Calu3 (cell line): ENCODE measurements at regions not wholly inside any gene's neighbourhood (a gene's known extent, or its start where the extent isn't known, plus 50 kb on each side); places are given as distances from the start of the nearest gene placed in this dataset.

Experiments used
- BruUV-seq: library from RNA; stranded (reverse); fragments of 400-500 nt; replicated peaks from 2 replicates; lab custom pipeline; 2021; lab: Mats Ljungman, UMichigan
- CTCF ChIA-PET: fragments of 300-600 bp; sonication (Branson Sonifier 250); formaldehyde crosslinking; loops from one replicate; lab custom pipeline; 2022; ENCODE audit warnings: antibody characterized with exemption; lab: Charles Lee
- DNase-seq: peaks from one replicate; pipeline ENCODE4 v3.0.0; 2022
- H3K27ac Mint-ChIP-seq: one replicate; pipeline ENCODE4 v1.8.0; 2022; ENCODE audit warnings: mixed read lengths; ENCODE audit not compliant: unreplicated experiment
- H3K27me3 Mint-ChIP-seq: one replicate; pipeline ENCODE4 v1.8.0; 2022; ENCODE audit warnings: mixed read lengths; ENCODE audit not compliant: unreplicated experiment
- H3K36me3 Mint-ChIP-seq: one replicate; pipeline ENCODE4 v1.8.0; 2022; ENCODE audit warnings: mild to moderate bottlenecking, moderate library complexity, mixed read lengths; ENCODE audit not compliant: insufficient read depth, unreplicated experiment
- H3K4me1 Mint-ChIP-seq: one replicate; pipeline ENCODE4 v1.8.0; 2022; ENCODE audit warnings: mild to moderate bottlenecking, low read depth, mixed read lengths; ENCODE audit not compliant: unreplicated experiment
- H3K4me3 Mint-ChIP-seq: one replicate; pipeline ENCODE4 v1.8.0; 2022; ENCODE audit warnings: mild to moderate bottlenecking, low read depth, moderate library complexity, mixed read lengths; ENCODE audit not compliant: unreplicated experiment
- H3K9me3 Mint-ChIP-seq: one replicate; pipeline ENCODE4 v1.8.0; 2022; ENCODE audit warnings: low read depth, mixed read lengths; ENCODE audit not compliant: unreplicated experiment
- CTCF ChIP-seq: fragments of 200-600 bp; IDR thresholded peaks from one replicate; pipeline ENCODE4 v1.8.0; 2022; ENCODE audit warnings: antibody characterized with exemption; ENCODE audit not compliant: unreplicated experiment
- intact Hi-C: fragments of 100-400 bp; cut with micrococcal nuclease; formaldehyde crosslinking; loops from one replicate; pipeline ENCODE4 v1.10.0; 2022; ENCODE audit not compliant: unreplicated experiment

- no peak for TF ChIP-seq CTCF
- Mint-ChIP-seq H3K4me3 (no peak overlapping the region), H3K27ac (no peak overlapping the region), H3K27me3 (peaks cover 65% of the 10 kb centered on the region), H3K4me1 (no peaks in the 10 kb centered on the region), H3K36me3 (no peaks in the 10 kb centered on the region), H3K9me3 (no peaks in the 10 kb centered on the region)
- DNase-seq = no peak
- intact Hi-C loops = no loop called here
- BruUV-seq = no TSS peak
- CTCF ChIA-PET = no interaction called here
Measured at GRCh38 chr11:19458231-19458630, 217.5 kb upstream of the E2F8 start.

- no peaks in the 10 kb centered on the region for H3K4me1 Mint-ChIP-seq
- no peaks in the 10 kb centered on the region for H3K36me3 Mint-ChIP-seq
- H3K9me3 Mint-ChIP-seq = no peaks in the 10 kb centered on the region
- H3K27ac Mint-ChIP-seq = no peak overlapping the region
- TF ChIP-seq CTCF = no peak
- peaks cover 78% of the 10 kb centered on the region for H3K27me3 Mint-ChIP-seq
- BruUV-seq = no TSS peak
- CTCF ChIA-PET = no interaction called here
- DNase-seq = no peak
- intact Hi-C loops = no loop called here
- no peak overlapping the region for H3K4me3 Mint-ChIP-seq
Measured at GRCh38 chr11:19455731-19456130, 215.0 kb upstream of the E2F8 start.

- no peaks in the 10 kb centered on the region for H3K4me1 Mint-ChIP-seq
- no peak overlapping the region for H3K27ac Mint-ChIP-seq
- CTCF ChIA-PET = no interaction called here
- BruUV-seq = no TSS peak
- no peaks in the 10 kb centered on the region for H3K36me3 Mint-ChIP-seq
- H3K9me3 Mint-ChIP-seq = no peaks in the 10 kb centered on the region
- DNase-seq = no peak
- TF ChIP-seq CTCF = no peak
- H3K27me3 Mint-ChIP-seq = peaks cover 71% of the 10 kb centered on the region
- intact Hi-C loops = no loop called here
- no peak overlapping the region for H3K4me3 Mint-ChIP-seq
Measured at GRCh38 chr11:19453651-19454257, 213.0 kb upstream of the E2F8 start.

GRCh38 chr11:19451609-19452008, 210.9 kb upstream of the E2F8 start:
- no peak overlapping the region for H3K27ac Mint-ChIP-seq
- no TSS peak for BruUV-seq
- no peak for DNase-seq
- H3K9me3 Mint-ChIP-seq = no peaks in the 10 kb centered on the region
- intact Hi-C loops = no loop called here
- H3K27me3 Mint-ChIP-seq = peaks cover 50% of the 10 kb centered on the region
- H3K4me3 Mint-ChIP-seq = no peak overlapping the region
- no peak for TF ChIP-seq CTCF
- CTCF ChIA-PET = no interaction called here
- H3K4me1 Mint-ChIP-seq = no peaks in the 10 kb centered on the region
- H3K36me3 Mint-ChIP-seq = no peaks in the 10 kb centered on the region
